ENCODE measurements at regions not wholly inside any gene's neighbourhood (a gene's known extent, or its start where the extent isn't known, plus 50 kb on each side); places are given as distances from the start of the nearest gene placed in this dataset.

DNA sequence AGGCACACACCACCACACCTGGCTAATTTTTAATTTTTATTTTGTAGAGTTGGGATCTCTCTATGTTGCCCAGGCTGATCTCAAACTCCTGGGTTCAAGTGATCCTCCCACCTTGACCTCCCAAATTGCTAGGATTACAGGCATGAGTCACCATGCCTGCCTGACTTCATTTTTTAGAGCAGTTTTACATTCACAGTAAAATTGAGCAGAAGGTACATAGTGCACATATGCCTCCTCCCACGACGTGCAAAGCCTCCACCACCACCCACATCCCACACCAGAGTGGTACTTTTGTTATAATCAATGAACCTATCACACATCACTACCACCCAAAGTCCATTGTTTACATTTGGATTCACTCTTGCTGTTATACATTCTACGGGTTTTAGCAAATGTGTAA lies 62.5 kb upstream of the PLEKHG3 start:
- TF ChIP-seq, protein P1, sequence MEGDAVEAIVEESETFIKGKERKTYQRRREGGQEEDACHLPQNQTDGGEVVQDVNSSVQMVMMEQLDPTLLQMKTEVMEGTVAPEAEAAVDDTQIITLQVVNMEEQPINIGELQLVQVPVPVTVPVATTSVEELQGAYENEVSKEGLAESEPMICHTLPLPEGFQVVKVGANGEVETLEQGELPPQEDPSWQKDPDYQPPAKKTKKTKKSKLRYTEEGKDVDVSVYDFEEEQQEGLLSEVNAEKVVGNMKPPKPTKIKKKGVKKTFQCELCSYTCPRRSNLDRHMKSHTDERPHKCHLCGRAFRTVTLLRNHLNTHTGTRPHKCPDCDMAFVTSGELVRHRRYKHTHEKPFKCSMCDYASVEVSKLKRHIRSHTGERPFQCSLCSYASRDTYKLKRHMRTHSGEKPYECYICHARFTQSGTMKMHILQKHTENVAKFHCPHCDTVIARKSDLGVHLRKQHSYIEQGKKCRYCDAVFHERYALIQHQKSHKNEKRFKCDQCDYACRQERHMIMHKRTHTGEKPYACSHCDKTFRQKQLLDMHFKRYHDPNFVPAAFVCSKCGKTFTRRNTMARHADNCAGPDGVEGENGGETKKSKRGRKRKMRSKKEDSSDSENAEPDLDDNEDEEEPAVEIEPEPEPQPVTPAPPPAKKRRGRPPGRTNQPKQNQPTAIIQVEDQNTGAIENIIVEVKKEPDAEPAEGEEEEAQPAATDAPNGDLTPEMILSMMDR (IDR thresholded peaks at IDR 0.05; ENCODE audit: low read depth, low read length, missing input control) = no peak
- TF ChIP-seq EGR1 (IDR thresholded peaks at IDR 0.05; ENCODE audit: low read depth in 2 of 2) (no peak), TAF1 (conservative IDR thresholded peaks at IDR 0.05) (no peak), MAX (IDR thresholded peaks at IDR 0.05) (no peak), RAD21 (IDR thresholded peaks at IDR 0.05) (no peak), ZBTB33 (IDR thresholded peaks at IDR 0.05) (no peak), HNF4G (IDR thresholded peaks at IDR 0.05) (no peak), GABPA (IDR thresholded peaks at IDR 0.05 in 1 of 2, conservative IDR thresholded peaks at IDR 0.05 in 1 of 2) (no peak)
- TF ChIP-seq, protein P2, sequence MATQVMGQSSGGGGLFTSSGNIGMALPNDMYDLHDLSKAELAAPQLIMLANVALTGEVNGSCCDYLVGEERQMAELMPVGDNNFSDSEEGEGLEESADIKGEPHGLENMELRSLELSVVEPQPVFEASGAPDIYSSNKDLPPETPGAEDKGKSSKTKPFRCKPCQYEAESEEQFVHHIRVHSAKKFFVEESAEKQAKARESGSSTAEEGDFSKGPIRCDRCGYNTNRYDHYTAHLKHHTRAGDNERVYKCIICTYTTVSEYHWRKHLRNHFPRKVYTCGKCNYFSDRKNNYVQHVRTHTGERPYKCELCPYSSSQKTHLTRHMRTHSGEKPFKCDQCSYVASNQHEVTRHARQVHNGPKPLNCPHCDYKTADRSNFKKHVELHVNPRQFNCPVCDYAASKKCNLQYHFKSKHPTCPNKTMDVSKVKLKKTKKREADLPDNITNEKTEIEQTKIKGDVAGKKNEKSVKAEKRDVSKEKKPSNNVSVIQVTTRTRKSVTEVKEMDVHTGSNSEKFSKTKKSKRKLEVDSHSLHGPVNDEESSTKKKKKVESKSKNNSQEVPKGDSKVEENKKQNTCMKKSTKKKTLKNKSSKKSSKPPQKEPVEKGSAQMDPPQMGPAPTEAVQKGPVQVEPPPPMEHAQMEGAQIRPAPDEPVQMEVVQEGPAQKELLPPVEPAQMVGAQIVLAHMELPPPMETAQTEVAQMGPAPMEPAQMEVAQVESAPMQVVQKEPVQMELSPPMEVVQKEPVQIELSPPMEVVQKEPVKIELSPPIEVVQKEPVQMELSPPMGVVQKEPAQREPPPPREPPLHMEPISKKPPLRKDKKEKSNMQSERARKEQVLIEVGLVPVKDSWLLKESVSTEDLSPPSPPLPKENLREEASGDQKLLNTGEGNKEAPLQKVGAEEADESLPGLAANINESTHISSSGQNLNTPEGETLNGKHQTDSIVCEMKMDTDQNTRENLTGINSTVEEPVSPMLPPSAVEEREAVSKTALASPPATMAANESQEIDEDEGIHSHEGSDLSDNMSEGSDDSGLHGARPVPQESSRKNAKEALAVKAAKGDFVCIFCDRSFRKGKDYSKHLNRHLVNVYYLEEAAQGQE (IDR thresholded peaks at IDR 0.05) = no peak

Data from liver (tissue), 3 donors.